Sigmoid colon (tissue), 6 donors: ENCODE measurements at regions not wholly inside any gene's neighbourhood (a gene's known extent, or its start where the extent isn't known, plus 50 kb on each side); places are given as distances from the start of the nearest gene placed in this dataset.

Source experiments
- DNase-seq: peaks from one replicate; pipeline ENCODE4 v3.0.0-alpha.2; 2019
- H3K27ac ChIP-seq, 4 donors: fragments of 200-600 bp; sonication (generic); one replicate each; pipeline ENCODE4 v1.5.1; 2016 to 2019; ENCODE audit warnings: mild to moderate bottlenecking in 1 of 4
- H3K27me3 ChIP-seq, 3 donors: fragments of 200-600 bp; sonication (generic); one replicate each; pipeline ENCODE4 v1.5.1; 2019; ENCODE audit warnings: mild to moderate bottlenecking in 1 of 3
- H3K36me3 ChIP-seq, 4 donors: fragments of 200-600 bp; sonication (generic); one replicate each; pipeline ENCODE4 v1.5.1; 2016 to 2019
- H3K4me1 ChIP-seq, 4 donors: fragments of 200-600 bp; sonication (generic); one replicate each; pipeline ENCODE4 v1.5.1; 2017 to 2019
- H3K4me3 ChIP-seq, 4 donors: fragments of 200-600 bp; sonication (generic); one replicate each; pipeline ENCODE4 v1.5.1; 2017 to 2019; ENCODE audit warnings: mild to moderate bottlenecking in 2 of 4, moderate library complexity in 1 of 4
- H3K9me3 ChIP-seq, 4 donors: fragments of 200-600 bp in 3 of 4; sonication (generic) in 3 of 4; one replicate each; pipeline versions ENCODE4 v1.5.1 to v1.6.1; 2013 to 2019
- CTCF ChIP-seq, 4 experiments: fragments of 450-650 bp in 3 of 4; fragments of 200-600 bp in 1 of 4; IDR thresholded peaks; one replicate each; pipeline ENCODE4 v1.5.1; 2016 to 2019; ENCODE audit warnings: antibody characterized with exemption in 4 of 4, mild to moderate bottlenecking in 3 of 4, moderate library complexity in 2 of 4
- EP300 ChIP-seq, 4 donors: sonication (generic); formaldehyde crosslinking; IDR thresholded peaks; one replicate each; pipeline ENCODE4 v1.6.1; 2017; ENCODE audit warnings: antibody characterized with exemption in 4 of 4
- POLR2A ChIP-seq, 2 donors: fragments of 450-650 bp; IDR thresholded peaks; one replicate each; pipeline ENCODE4 v1.6.1; 2016; ENCODE audit warnings: antibody characterized with exemption in 2 of 2, mild to moderate bottlenecking in 2 of 2, moderate library complexity in 2 of 2
- POLR2AphosphoS5 ChIP-seq, 4 donors: sonication (generic); formaldehyde crosslinking; IDR thresholded peaks; one replicate each; pipeline ENCODE4 v1.6.1; 2017; ENCODE audit warnings: antibody characterized with exemption in 4 of 4
- WGBS, 2 donors: extraction: QIAGEN DNeasy Blood & Tissue Kit; methylation state at CpG; one replicate each; pipeline ENCODE4 v1.1.7; 2013; 5-methylcytosine and 5-hydroxymethylcytosine counted together
- intact Hi-C: fragments of 100-400 bp; cut with DNase I; formaldehyde crosslinking; loops from one replicate; pipeline ENCODE4 v1.15.1; 2023
- donor health status: healthy with polysubstance abuse.
- donor health status: healthy.

GRCh38 chr2:12847694-12848575, 131.2 kb downstream of the TRIB2 start:
- Histone ChIP-seq H3K27me3 (no peaks in the 10 kb centered on the region), H3K9me3 (no peaks in the 10 kb centered on the region), H3K4me1 (peaks cover 0 to 12% (median 9%) of the 10 kb centered on the region in 4 donors), H3K27ac (no peak overlapping the region), H3K4me3 (no peak overlapping the region), H3K36me3 (no peaks in the 10 kb centered on the region)
- intact Hi-C loops, result no loop called here
- WGBS, 2 donors, result 76 to 85% methylated on average over 7 of the region's 7 CpGs
- TF ChIP-seq POLR2AphosphoS5 (IDR thresholded peaks at IDR 0.05), result no peak
- TF ChIP-seq EP300 (IDR thresholded peaks at IDR 0.05), result no peak
- TF ChIP-seq POLR2A (IDR thresholded peaks at IDR 0.05), result no peak
- TF ChIP-seq CTCF (IDR thresholded peaks at IDR 0.05), result no peak
- no peak for DNase-seq

- no peaks in the 10 kb centered on the region for H3K27me3 ChIP-seq
- H3K4me1 ChIP-seq, result peaks cover 0 to 8% (median 0%) of the 10 kb centered on the region in 4 donors
- 76 to 85% methylated on average over 9 of the region's 9 CpGs for WGBS, 2 donors
- no peak overlapping the region for H3K27ac ChIP-seq
- no peak for TF ChIP-seq EP300 (IDR thresholded peaks at IDR 0.05)
- TF ChIP-seq POLR2A (IDR thresholded peaks at IDR 0.05), result no peak
- no peak for TF ChIP-seq CTCF (IDR thresholded peaks at IDR 0.05)
- no peak for TF ChIP-seq POLR2AphosphoS5 (IDR thresholded peaks at IDR 0.05)
- H3K9me3 ChIP-seq, result no peaks in the 10 kb centered on the region
- no peak overlapping the region for H3K4me3 ChIP-seq
- intact Hi-C loops, result no loop called here
- H3K36me3 ChIP-seq, result no peaks in the 10 kb centered on the region
- no peak for DNase-seq
Observed at GRCh38 chr2:12852135-12852534, 135.4 kb downstream of the TRIB2 start.

- intact Hi-C loops, result no loop called here
- Histone ChIP-seq H3K4me1 (peaks cover 0 to 22% (median 4%) of the 10 kb centered on the region in 4 donors), H3K27me3 (no peaks in the 10 kb centered on the region), H3K9me3 (no peaks in the 10 kb centered on the region), H3K4me3 (no peak overlapping the region), H3K27ac (no peak overlapping the region), H3K36me3 (no peaks in the 10 kb centered on the region)
- no peak for DNase-seq
- TF ChIP-seq POLR2A (IDR thresholded peaks at IDR 0.05) (no peak), CTCF (IDR thresholded peaks at IDR 0.05) (no peak), EP300 (IDR thresholded peaks at IDR 0.05) (no peak), POLR2AphosphoS5 (IDR thresholded peaks at IDR 0.05) (no peak)
- 96 to 97% methylated on average over 28 of the region's 28 CpGs for WGBS, 2 donors
Observed at GRCh38 chr2:12854001-12854530, 137.3 kb downstream of the TRIB2 start.

GRCh38 chr2:12855508-12855907, 138.8 kb downstream of the TRIB2 start:
- TF ChIP-seq POLR2AphosphoS5 (IDR thresholded peaks at IDR 0.05) (no peak), CTCF (IDR thresholded peaks at IDR 0.05) (no peak), EP300 (IDR thresholded peaks at IDR 0.05) (no peak), POLR2A (IDR thresholded peaks at IDR 0.05) (no peak)
- Histone ChIP-seq H3K36me3 (no peaks in the 10 kb centered on the region), H3K9me3 (no peaks in the 10 kb centered on the region), H3K4me1 (peaks cover 0 to 22% (median 4%) of the 10 kb centered on the region in 4 donors), H3K27ac (no peak overlapping the region), H3K27me3 (no peaks in the 10 kb centered on the region), H3K4me3 (no peak overlapping the region)
- intact Hi-C loops, result no loop called here
- no peak for DNase-seq
